ENCODE measurements at regions not wholly inside any gene's neighbourhood (a gene's known extent, or its start where the extent isn't known, plus 50 kb on each side); places are given as distances from the start of the nearest gene placed in this dataset.

- DNase-seq (ENCODE audit: low read depth, low spot score) = no peak
Observed at GRCh38 chr14:22456998-22457594, 131.9 kb downstream of the DAD1 start.

- DNase-seq (ENCODE audit: low read depth, low spot score) = no peak
Observed at GRCh38 chr14:22456421-22456820, 132.6 kb downstream of the DAD1 start.

- DNase-seq (ENCODE audit: low read depth, low spot score) = no peak
Observed at GRCh38 chr14:22452330-22452729, 136.7 kb downstream of the DAD1 start.

DNA sequence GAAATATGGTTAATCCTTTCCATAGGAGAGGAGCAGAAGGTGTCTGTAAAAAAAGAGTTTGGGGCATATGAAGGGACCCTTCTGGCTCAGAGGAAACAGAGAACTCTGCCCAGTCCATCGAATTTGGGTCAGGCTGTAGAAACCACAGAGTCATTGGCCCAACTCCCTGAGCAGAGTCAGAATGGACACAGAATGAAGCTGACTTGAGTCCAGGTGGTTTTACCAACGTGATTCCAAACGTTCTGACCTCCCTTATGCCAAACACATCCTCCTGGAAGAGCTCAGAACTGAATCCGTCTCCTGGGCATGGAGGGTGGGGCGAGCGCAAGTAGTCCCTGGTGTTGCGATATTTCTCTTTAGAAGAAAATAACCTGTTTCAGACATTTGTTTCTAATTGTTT is 138.8 kb downstream of the DAD1 start:
- no peak for DNase-seq (ENCODE audit: low read depth, low spot score)

DNA sequence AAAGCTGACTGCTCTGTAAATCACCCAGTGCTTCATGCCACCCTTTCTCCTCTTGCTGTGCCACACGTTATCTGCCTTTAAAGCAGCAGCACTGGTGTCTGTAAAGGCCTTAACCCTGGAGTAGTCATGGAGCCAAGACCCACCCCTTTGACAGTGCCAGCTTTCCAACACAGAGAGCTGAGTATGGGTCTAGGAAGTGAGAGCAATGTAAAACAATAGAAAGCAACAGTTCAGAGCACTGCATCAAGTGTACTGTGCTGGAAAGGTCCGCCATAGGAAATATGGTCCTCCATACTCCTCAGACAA is 139.5 kb downstream of the DAD1 start:
- DNase-seq (ENCODE audit: low read depth, low spot score) = no peak

DNA sequence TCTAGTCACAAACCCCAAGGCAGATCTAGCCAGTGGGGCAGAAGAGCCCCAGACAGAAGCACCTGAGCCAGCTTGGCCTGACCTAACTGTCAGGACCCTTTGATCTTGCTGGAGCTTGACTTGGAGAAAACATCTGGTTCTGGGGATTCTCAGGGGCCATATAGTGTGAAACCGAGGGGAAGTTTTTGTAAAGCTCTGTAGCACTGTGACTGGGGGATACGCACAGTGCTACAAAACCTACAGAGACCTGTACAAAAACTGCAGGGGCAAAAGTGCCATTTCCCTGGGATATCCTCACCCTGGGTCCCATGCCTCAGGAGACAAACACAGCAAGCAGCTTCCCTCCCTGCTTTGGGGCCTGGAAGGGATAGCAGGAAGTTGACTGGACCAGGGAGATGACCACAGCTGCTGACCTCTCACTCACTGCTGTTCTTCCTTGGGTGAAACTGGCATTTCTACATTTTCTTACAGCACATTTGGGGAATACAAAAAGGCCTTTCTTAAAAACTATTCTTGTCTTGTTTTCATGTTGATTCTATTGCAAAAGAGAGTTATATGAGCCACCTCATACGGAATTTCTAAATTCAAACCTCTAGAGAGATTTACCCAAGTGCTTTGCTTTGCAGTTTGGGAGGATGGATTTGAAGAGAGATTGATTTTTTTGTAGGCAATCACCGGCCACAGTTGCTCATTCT is 140.0 kb downstream of the DAD1 start:
- no peak for DNase-seq (ENCODE audit: low read depth, low spot score)

DNA sequence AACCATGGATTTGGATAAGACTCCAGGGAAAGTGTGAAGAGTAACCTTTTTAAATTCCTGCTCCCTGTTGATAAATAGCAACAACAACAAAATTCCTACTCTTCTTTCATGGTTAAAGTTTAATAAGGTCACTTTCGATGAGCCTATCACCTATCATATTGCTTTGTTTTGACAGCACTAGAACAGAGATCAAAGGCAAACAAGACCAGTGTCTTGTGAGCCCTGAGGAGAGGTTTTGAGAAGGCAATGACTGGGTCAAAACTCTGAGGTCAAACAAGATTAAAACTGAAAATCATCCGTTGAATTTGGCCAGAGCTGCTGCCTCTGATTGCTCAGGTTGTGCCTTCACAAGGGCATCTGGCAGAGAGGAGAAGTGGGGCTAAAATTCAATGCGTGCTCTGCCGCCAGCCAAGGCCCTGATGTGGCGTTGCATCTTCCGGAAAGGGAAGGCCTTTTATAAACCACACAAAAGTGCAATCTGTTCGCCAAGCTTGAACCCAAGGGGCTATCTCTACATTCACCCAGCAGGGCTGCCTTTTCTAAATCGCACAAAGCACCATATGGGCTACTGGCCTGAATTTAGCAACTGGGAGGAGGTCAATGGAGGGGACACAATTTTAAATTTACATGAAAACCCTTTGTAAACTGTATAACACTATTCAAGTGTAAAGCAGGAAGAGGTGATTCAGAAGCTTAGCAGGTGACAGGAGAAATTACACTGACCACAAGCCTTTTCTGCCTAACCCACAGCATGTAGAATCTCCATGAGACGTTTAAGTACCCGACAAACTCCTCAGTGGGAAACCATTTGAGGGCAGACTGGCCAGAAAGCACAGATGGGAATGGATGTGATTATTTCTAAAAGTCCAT is 140.8 kb downstream of the DAD1 start:
- no peak for DNase-seq (ENCODE audit: low read depth, low spot score)

GRCh38 chr14:22438742-22439141 is 150.3 kb downstream of the DAD1 start:
- no peak for DNase-seq (ENCODE audit: low read depth, low spot score)

DNA sequence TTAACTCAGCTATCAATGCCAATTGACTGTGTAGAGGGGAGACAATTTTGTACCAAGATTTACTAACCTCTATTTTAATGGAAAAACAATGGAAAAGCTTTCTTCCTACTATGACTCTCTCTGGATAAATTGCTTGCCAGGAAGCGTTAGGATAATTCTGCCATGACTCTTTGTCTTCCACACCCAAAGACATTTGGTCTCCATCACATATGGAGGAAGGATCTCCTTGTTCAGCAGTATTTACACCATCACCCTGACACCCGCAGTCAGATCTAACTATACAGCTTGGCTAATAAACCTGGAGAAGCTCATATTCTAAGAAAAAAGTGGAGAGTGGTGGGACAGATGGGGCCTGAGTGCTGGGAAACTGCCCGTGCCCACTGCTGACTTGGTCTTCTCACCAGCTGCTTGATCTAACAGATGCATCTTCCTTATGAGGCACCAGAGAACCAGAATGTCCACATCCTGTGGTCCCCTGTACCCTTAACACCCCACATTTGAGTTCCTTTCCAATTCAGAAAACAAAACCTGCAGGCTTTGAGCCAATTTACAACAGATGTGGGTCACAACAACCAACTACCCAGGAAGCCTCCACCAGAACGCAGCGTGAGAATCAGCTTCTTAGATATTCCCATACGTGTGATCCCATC is 154.0 kb downstream of the DAD1 start:
- no peak for DNase-seq (ENCODE audit: low read depth, low spot score)

DNA sequence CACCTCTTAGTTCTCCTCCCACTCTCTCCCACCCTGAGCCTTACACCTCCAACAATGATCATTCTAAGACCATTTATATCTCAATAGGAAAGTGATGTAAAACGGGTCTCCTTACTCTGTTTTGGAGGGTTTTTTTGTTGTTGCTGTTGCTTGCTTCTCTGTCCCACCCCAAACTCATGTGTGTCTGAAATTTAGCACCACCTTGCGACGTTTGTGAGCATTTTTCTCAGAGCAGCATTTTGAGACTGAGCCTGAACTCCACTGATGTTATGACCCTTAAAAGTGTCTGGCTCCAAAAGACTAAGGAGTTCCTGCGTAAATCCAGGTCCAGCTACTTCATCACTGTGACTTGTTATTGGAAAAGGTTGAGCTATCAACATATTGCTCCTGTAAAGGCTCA is 155.0 kb downstream of the DAD1 start:
- DNase-seq (ENCODE audit: low read depth, low spot score) = no peak

DNA sequence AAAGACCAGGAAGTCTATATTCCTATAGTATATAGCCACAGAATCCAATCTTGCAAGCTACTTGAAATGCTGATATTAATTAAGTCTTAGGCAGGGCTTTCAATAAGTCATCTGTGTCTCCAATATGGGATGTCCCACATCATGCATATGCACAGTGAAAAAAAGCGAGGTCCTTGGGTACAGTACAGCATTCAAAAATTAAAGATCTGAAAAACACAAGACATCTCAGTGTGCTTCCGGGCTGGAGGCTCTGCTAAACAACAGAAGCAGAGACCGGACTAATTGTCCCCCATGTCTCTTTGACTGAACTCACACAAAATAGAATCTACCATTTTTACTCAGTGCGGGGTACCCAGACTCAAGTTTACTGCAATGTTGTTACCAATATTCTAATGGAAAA is 156.0 kb downstream of the DAD1 start:
- DNase-seq (ENCODE audit: low read depth, low spot score) = no peak

GRCh38 chr14:22432348-22432976 is 156.6 kb downstream of the DAD1 start:
- DNase-seq (ENCODE audit: low read depth, low spot score) = no peak

- no peak for DNase-seq (ENCODE audit: low read depth, low spot score)
Observed at GRCh38 chr14:22429546-22430294, 159.3 kb downstream of the DAD1 start.

- DNase-seq (ENCODE audit: low read depth, low spot score) = no peak
Observed at GRCh38 chr14:22428700-22429291, 160.2 kb downstream of the DAD1 start.

DNA sequence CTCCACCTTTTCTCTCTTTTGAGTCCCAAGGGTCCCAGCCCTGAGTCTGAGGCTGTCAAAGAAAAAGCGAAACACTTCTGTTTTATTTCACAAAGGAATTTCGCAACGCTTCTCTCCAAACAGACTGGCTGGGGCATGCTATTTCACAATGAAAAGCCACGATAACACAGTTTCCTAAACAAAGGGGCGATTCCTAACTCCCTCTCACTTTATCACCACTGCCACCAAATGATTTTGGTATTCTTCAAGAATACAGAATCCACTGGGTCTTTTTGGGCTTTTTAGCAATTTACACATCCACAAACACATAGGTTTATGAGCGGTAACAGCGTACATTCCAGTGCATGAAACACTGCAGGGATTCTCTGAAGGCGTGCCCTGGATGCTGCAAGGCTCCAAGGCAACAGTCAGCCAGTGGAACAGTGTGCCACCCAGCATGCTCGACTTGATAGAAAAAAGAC is 161.2 kb downstream of the DAD1 start:
- DNase-seq (ENCODE audit: low read depth, low spot score) = no peak

GRCh38 chr14:22426711-22427110 is 162.3 kb downstream of the DAD1 start:
- no peak for DNase-seq (ENCODE audit: low read depth, low spot score)

DNA sequence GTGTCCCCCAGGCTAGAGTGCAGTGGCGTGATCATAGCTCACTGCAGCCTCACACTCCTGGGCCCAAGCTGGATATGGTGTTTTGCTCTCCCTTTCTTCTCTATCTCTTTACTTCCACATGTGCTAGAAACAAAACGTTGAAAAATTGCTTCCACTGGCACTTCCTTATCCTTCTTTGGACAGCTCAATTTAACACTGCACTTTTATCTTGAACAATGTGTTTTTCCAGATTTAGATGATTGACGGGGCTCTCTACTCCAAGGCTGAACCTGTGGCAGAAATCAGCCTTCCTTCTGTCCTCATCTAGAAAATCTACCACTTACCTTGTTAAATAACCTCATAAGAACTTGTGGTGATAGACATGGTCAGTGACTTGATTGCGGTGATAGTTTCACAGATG is 165.1 kb downstream of the DAD1 start:
- DNase-seq (ENCODE audit: low read depth, low spot score) = no peak

GRCh38 chr14:22422238-22422637 is 166.8 kb downstream of the DAD1 start:
- DNase-seq (ENCODE audit: low read depth, low spot score) = no peak

GRCh38 chr14:22420598-22421186 is 168.3 kb downstream of the DAD1 start:
- no peak for DNase-seq (ENCODE audit: low read depth, low spot score)

DNA sequence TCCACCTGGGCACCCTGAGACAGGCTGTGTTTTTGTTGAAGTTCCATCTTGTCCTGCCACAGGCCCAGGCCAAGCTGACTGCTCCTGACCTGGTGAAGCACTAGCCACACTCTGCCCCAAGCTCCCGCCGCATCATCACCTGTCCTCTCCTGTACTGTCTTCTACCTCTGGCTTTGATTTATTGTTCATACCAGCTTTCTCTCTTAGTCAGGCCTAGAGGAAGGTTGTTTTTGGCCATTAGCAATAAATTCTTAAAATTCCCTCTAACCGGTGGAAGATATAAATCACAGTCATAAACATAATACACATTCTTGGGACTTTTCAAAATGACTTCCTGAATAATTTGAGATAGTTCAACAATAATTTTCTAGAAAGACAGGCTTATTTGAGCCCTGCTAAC is 169.4 kb downstream of the DAD1 start:
- DNase-seq (ENCODE audit: low read depth, low spot score) = no peak

Measured in activated naive CD8-positive, alpha-beta T cell treated with anti-CD3 and anti-CD28 coated beads, Interleukin-2, amount 50 U/mL, for 16 hours (primary cell).